PC-9 (cell line): ENCODE measurements at regions not wholly inside any gene's neighbourhood (a gene's known extent, or its start where the extent isn't known, plus 50 kb on each side); places are given as distances from the start of the nearest gene placed in this dataset.

Experiments used
- BruUV-seq: library from RNA; stranded (reverse); fragments of 400-500 nt; replicated peaks from 2 replicates; lab custom pipeline; 2021; lab: Mats Ljungman, UMichigan
- CTCF ChIA-PET: fragments of 300-600 bp; sonication (Branson Sonifier 250); formaldehyde crosslinking; loops from one replicate; lab custom pipeline; 2022; ENCODE audit warnings: antibody characterized with exemption; lab: Charles Lee
- POLR2A ChIA-PET: fragments of 300-600 bp; sonication (Branson Sonifier 250); formaldehyde crosslinking; loops from one replicate; lab custom pipeline; 2022; ENCODE audit warnings: antibody characterized with exemption; ENCODE audit not compliant: unreplicated experiment; lab: Charles Lee
- DNase-seq, 2 experiments: peaks; one replicate each; pipeline versions ENCODE4 v3.0.0 to v3.0.0-alpha.2; 2015 to 2022; ENCODE audit warnings: mixed read lengths in 1 of 2
- H2AFZ ChIP-seq: fragments of 200-600 bp; sonication (generic); 2 replicates; pipeline ENCODE4 v1.8.1; 2017; ENCODE audit warnings: antibody characterized with exemption
- H3F3A ChIP-seq: fragments of 200-600 bp; sonication (generic); 2 replicates; pipeline ENCODE4 v1.8.1; 2017; ENCODE audit warnings: antibody characterized with exemption, mild to moderate bottlenecking, low read depth; ENCODE audit not compliant: insufficient read depth
- H3K27ac ChIP-seq: fragments of 200-600 bp; sonication (generic); 2 replicates; pipeline ENCODE4 v1.6.1; 2016; ENCODE audit warnings: mixed run types
- H3K27me3 ChIP-seq: fragments of 200-600 bp; sonication (generic); 2 replicates; pipeline ENCODE4 v1.6.1; 2016; ENCODE audit warnings: low read depth, mixed run types; ENCODE audit not compliant: insufficient read depth
- H3K36me3 ChIP-seq: fragments of 200-600 bp; sonication (generic); 2 replicates; pipeline ENCODE4 v1.6.1; 2016; ENCODE audit warnings: low read depth, mixed run types
- H3K4me1 ChIP-seq: fragments of 200-600 bp; sonication (generic); replicated peaks from 2 replicates; pipeline ENCODE4 v1.6.1; 2016; ENCODE audit warnings: mixed run types; ENCODE audit not compliant: insufficient read depth
- H3K4me2 ChIP-seq: fragments of 200-600 bp; sonication (generic); 2 replicates; pipeline ENCODE4 v1.6.1; 2017; ENCODE audit warnings: mixed run types
- H3K4me3 ChIP-seq: fragments of 200-600 bp; sonication (generic); 2 replicates; pipeline ENCODE4 v1.6.1; 2016; ENCODE audit warnings: mixed run types
- H3K79me2 ChIP-seq: fragments of 200-600 bp; sonication (generic); 2 replicates; pipeline ENCODE4 v1.6.1; 2017; ENCODE audit warnings: low read depth, mixed run types
- H3K9me2 ChIP-seq: fragments of 200-600 bp; sonication (generic); 2 replicates; pipeline ENCODE4 v1.8.1; 2017; ENCODE audit warnings: mild to moderate bottlenecking; ENCODE audit not compliant: insufficient read depth
- H3K9me3 ChIP-seq: fragments of 200-600 bp; sonication (generic); 2 replicates; pipeline ENCODE4 v1.8.1; 2016; ENCODE audit warnings: low read depth; ENCODE audit not compliant: insufficient read depth
- H4K20me1 ChIP-seq: fragments of 200-600 bp; sonication (generic); 2 replicates; pipeline ENCODE4 v1.8.1; 2017; ENCODE audit not compliant: insufficient read depth
- EZH2 ChIP-seq: fragments of 200-600 bp; sonication (generic); IDR thresholded peaks from 2 replicates; pipeline ENCODE4 v1.8.0; 2017; ENCODE audit warnings: antibody characterized with exemption, low read depth
- intact Hi-C: fragments of 100-400 bp; cut with micrococcal nuclease; formaldehyde crosslinking; loops from one replicate; pipeline ENCODE4 v1.10.0; 2022; ENCODE audit not compliant: unreplicated experiment
- TF ChIP-seq, protein P1 (sequence below): fragments of 200-600 bp; sonication (generic); conservative IDR thresholded peaks from 2 replicates; pipeline ENCODE4 v1.6.1; 2017; ENCODE audit warnings: mixed run types, antibody characterized with exemption, mild to moderate bottlenecking, moderate library complexity

DNA sequence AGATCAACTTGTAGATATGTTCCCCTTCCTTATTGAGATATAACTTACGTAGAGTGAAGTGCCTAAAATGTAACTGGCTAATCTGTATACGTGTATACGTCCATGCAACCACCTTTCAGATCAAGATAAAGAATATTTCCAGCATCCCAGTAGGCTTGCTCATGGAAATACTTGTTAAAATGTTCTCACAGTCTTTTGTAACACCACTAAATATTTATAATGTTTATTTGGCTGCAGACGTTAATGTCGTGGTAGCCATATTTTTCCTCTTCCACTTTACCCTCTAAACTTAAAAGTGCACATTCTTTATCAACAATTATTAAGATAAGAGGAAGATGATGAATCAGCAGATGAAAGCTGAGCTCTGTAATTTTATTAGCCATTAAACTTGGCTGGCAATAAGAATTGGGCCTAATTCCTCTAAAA lies 447.4 kb downstream of the AEBP2 start:
- Histone ChIP-seq H3K79me2 (no peaks in the 10 kb centered on the region), H2AFZ (no peak overlapping the region), H3K4me3 (no peak overlapping the region), H3K27me3 (no peaks in the 10 kb centered on the region), H3K4me1 (no peaks in the 10 kb centered on the region), H3K9me3 (no peaks in the 10 kb centered on the region), H3K4me2 (no peak overlapping the region), H3F3A (no peaks in the 10 kb centered on the region), H3K36me3 (no peaks in the 10 kb centered on the region), H4K20me1 (no peaks in the 10 kb centered on the region), H3K9me2 (no peaks in the 10 kb centered on the region), H3K27ac (no peak overlapping the region)
- DNase-seq = no peak
- ChIA-PET CTCF (no interaction called here), POLR2A (no interaction called here)
- intact Hi-C loops = no loop called here
- TF ChIP-seq, protein P1, sequence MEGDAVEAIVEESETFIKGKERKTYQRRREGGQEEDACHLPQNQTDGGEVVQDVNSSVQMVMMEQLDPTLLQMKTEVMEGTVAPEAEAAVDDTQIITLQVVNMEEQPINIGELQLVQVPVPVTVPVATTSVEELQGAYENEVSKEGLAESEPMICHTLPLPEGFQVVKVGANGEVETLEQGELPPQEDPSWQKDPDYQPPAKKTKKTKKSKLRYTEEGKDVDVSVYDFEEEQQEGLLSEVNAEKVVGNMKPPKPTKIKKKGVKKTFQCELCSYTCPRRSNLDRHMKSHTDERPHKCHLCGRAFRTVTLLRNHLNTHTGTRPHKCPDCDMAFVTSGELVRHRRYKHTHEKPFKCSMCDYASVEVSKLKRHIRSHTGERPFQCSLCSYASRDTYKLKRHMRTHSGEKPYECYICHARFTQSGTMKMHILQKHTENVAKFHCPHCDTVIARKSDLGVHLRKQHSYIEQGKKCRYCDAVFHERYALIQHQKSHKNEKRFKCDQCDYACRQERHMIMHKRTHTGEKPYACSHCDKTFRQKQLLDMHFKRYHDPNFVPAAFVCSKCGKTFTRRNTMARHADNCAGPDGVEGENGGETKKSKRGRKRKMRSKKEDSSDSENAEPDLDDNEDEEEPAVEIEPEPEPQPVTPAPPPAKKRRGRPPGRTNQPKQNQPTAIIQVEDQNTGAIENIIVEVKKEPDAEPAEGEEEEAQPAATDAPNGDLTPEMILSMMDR = no peak
- no peak for TF ChIP-seq EZH2
- no TSS peak for BruUV-seq

DNA sequence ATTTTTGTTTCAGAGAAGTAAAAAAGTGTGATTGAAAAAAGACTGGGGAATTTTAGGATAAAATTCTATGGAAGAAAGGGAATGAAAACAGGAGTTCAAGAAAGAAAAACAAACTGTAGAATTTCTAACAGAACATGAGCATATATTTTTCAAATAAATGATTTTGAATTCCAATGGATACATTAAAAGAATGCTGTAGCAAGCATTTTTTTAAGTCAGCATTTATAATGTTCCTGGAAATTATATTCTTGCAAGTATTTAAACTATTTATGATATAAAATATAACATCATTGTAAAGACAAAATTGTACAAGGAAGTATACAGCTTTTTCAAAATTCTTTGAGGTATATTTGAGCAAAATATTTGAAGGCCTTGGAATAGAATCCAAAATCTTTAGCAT lies 450.7 kb downstream of the AEBP2 start:
- no TSS peak for BruUV-seq

DNA sequence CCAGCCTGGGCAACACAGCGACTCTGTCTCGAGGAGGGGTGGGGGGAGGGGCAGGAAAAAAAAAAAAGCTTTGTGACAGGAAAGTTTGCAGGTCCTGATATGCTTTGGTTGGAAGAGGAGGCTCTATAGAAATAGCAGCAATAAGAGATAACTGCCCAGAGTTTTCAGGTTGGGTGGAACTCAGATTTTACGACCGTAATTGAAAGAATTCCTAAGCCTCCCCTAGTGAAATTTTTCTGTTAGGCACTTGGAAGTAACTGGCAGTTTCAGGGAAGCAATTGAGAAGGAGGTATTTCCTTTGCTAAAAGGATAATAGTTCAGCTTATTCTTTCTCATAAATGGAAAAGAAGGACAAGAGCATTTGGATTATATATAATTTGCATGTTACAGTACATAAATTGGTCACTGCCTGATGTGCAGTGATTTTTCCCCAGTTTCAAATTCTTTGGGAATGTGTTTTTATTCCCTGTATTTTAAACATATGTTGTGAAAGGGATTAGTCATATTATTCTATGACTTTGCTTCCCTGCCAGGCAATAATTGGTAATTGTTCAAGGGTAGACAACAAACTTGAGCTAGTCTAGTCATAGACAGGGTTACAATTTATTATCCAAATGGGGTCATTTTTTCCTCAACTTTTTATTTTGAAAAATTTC lies 452.8 kb downstream of the AEBP2 start:
- no peak overlapping the region for H3K27ac ChIP-seq
- no peak overlapping the region for H3K4me3 ChIP-seq
- no peaks in the 10 kb centered on the region for H3K36me3 ChIP-seq
- no peak for DNase-seq
- H3K79me2 ChIP-seq = no peaks in the 10 kb centered on the region
- no peaks in the 10 kb centered on the region for H3F3A ChIP-seq
- no peak overlapping the region for H2AFZ ChIP-seq
- ChIA-PET POLR2A (interaction anchor here (0.7 kb wide), 1 partner anchor 1668 kb away, joined by 3 read pairs; no protein-coding TSS in a partner anchor), CTCF (no interaction called here)
- no peak overlapping the region for H3K4me2 ChIP-seq
- TF ChIP-seq, protein P1 = no peak
- TF ChIP-seq EZH2 = no peak
- no peaks in the 10 kb centered on the region for H3K4me1 ChIP-seq
- H3K9me2 ChIP-seq = no peaks in the 10 kb centered on the region
- no TSS peak for BruUV-seq
- intact Hi-C loops = loop anchor here (5.0 kb wide), 1 partner anchor 135 kb away; no protein-coding TSS in a partner anchor
- H3K27me3 ChIP-seq = no peaks in the 10 kb centered on the region
- H4K20me1 ChIP-seq = no peaks in the 10 kb centered on the region
- no peaks in the 10 kb centered on the region for H3K9me3 ChIP-seq

More for the DNA sequence above, 450.7 kb downstream of the AEBP2 start:
- H3K4me2 ChIP-seq = no peak overlapping the region
- H3K9me3 ChIP-seq = no peaks in the 10 kb centered on the region
- H3K9me2 ChIP-seq = no peaks in the 10 kb centered on the region
- no peak overlapping the region for H3K4me3 ChIP-seq
- no peaks in the 10 kb centered on the region for H3K27me3 ChIP-seq
- no peak overlapping the region for H2AFZ ChIP-seq
- TF ChIP-seq, protein P1 = no peak
- no peak for TF ChIP-seq EZH2
- H3K79me2 ChIP-seq = no peaks in the 10 kb centered on the region
- H4K20me1 ChIP-seq = no peaks in the 10 kb centered on the region
- no peaks in the 10 kb centered on the region for H3F3A ChIP-seq
- no peak overlapping the region for H3K27ac ChIP-seq
- no peaks in the 10 kb centered on the region for H3K36me3 ChIP-seq
- intact Hi-C loops = loop anchor here (5.0 kb wide), 1 partner anchor 133 kb away; no protein-coding TSS in a partner anchor
- CTCF ChIA-PET = no interaction called here
- POLR2A ChIA-PET = no interaction called here
- H3K4me1 ChIP-seq = no peaks in the 10 kb centered on the region
- no peak for DNase-seq
